ENCODE measurements at regions not wholly inside any gene's neighbourhood (a gene's known extent, or its start where the extent isn't known, plus 50 kb on each side); places are given as distances from the start of the nearest gene placed in this dataset.

- TF ChIP-seq FOXP4 (CRISPR knock-in tag; IDR thresholded peaks at IDR 0.05) (peak; percentile 100), DDIT3 (CRISPR knock-in tag; IDR thresholded peaks at IDR 0.05) (peak; percentile 69; the same call in 1 of the 2 replicates), JARID2 (CRISPR knock-in tag; IDR thresholded peaks at IDR 0.05; ENCODE audit: insufficient replicate concordance) (peak; percentile 66), ZC3H4 (CRISPR knock-in tag; IDR thresholded peaks at IDR 0.05; ENCODE audit: borderline replicate concordance) (no peak), ZNF234 (CRISPR knock-in tag; conservative IDR thresholded peaks at IDR 0.05) (no peak), SUZ12 (IDR thresholded peaks at IDR 0.05; ENCODE audit: low read depth, low read length) (no peak), NR2C2 (CRISPR knock-in tag; IDR thresholded peaks at IDR 0.05; ENCODE audit: borderline replicate concordance) (peak; percentile 82), RXRB (CRISPR knock-in tag; IDR thresholded peaks at IDR 0.05; ENCODE audit: borderline replicate concordance) (peak; percentile 97), KAT7 (CRISPR knock-in tag; IDR thresholded peaks at IDR 0.05; ENCODE audit: borderline replicate concordance) (peak; percentile 92), GATAD2A (CRISPR knock-in tag; IDR thresholded peaks at IDR 0.05) (peak; percentile 100), CSRNP2 (CRISPR knock-in tag; conservative IDR thresholded peaks at IDR 0.05; ENCODE audit: low read depth) (no peak), RNF2 (conservative IDR thresholded peaks at IDR 0.05; ENCODE audit: low read depth) (no peak), ZMAT3 (CRISPR knock-in tag; conservative IDR thresholded peaks at IDR 0.05) (peak; percentile 77; the same call in 1 of the 2 replicates), ZNF367 (CRISPR knock-in tag; IDR thresholded peaks at IDR 0.05; ENCODE audit: borderline replicate concordance) (0 out of 2 replicates have a peak, but pooled peaks have one; percentile 34), ZNF253 (CRISPR knock-in tag; IDR thresholded peaks at IDR 0.05; ENCODE audit: borderline replicate concordance) (no peak), ZNF484 (CRISPR knock-in tag; IDR thresholded peaks at IDR 0.05; ENCODE audit: borderline replicate concordance, low read depth) (no peak), ZFP91 (CRISPR knock-in tag; IDR thresholded peaks at IDR 0.05; ENCODE audit: borderline replicate concordance) (peak; percentile 90), SMAD1 (CRISPR knock-in tag; IDR thresholded peaks at IDR 0.05; ENCODE audit: borderline replicate concordance, low read depth) (no peak; the same call in 1 of the 2 replicates), ZNF468 (CRISPR knock-in tag; IDR thresholded peaks at IDR 0.05) (no peak), RFXAP (CRISPR knock-in tag; IDR thresholded peaks at IDR 0.05; ENCODE audit: borderline replicate concordance) (peak; percentile 93; the same call in 1 of the 2 replicates), HES4 (CRISPR knock-in tag; IDR thresholded peaks at IDR 0.05; ENCODE audit: borderline replicate concordance) (no peak), ZSCAN12 (CRISPR knock-in tag; IDR thresholded peaks at IDR 0.05) (no peak), MIER3 (CRISPR knock-in tag; IDR thresholded peaks at IDR 0.05; ENCODE audit: borderline replicate concordance) (peak; percentile 100), FOXJ3 (CRISPR knock-in tag; IDR thresholded peaks at IDR 0.05; ENCODE audit: borderline replicate concordance) (peak; percentile 100), CREB1 (IDR thresholded peaks at IDR 0.05) (no peak), CREB1 (CRISPR knock-in tag; IDR thresholded peaks at IDR 0.05) (no peak; the same call in 1 of the 2 replicates)
Observed at GRCh38 chr14:37864861-37865718, 269.7 kb downstream of the TTC6 start (continued).
